Activated CD4-positive, alpha-beta T cell treated with anti-CD3 and anti-CD28 coated beads for 24 hours (primary cell): ENCODE measurements at regions not wholly inside any gene's neighbourhood (a gene's known extent, or its start where the extent isn't known, plus 50 kb on each side); places are given as distances from the start of the nearest gene placed in this dataset.

Source experiments
- DNase-seq, 2 donors: peaks; one replicate each; pipeline ENCODE4 v3.0.0-alpha.2; 2020; ENCODE audit warnings: low read depth in 2 of 2

GRCh38 chr13:106241974-106242953 is 293.2 kb downstream of the EFNB2 start:
- DNase-seq = no peak

- DNase-seq = no peak
These were observed 296.8 kb downstream of the EFNB2 start for GRCh38 chr13:106238690-106239089.

- DNase-seq = no peak
These were observed 300.8 kb downstream of the EFNB2 start for GRCh38 chr13:106234636-106235035.

GRCh38 chr13:106233134-106233735 is 302.2 kb downstream of the EFNB2 start:
- no peak for DNase-seq

GRCh38 chr13:106232681-106233080 is 302.8 kb downstream of the EFNB2 start:
- DNase-seq = no peak

- DNase-seq = no peak
These were observed 305.0 kb downstream of the EFNB2 start for GRCh38 chr13:106230450-106230849.

- no peak for DNase-seq
These were observed 310.3 kb downstream of the EFNB2 start for GRCh38 chr13:106225126-106225525.

- DNase-seq = no peak
These were observed 315.3 kb downstream of the EFNB2 start for GRCh38 chr13:106220211-106220610.

- no peak for DNase-seq
These were observed 322.3 kb downstream of the EFNB2 start for GRCh38 chr13:106213028-106213757.

GRCh38 chr13:106212386-106213010 is 323.0 kb downstream of the EFNB2 start:
- DNase-seq = no peak

- DNase-seq = no peak
These were observed 325.1 kb downstream of the EFNB2 start for GRCh38 chr13:106210324-106210723.

GRCh38 chr13:106205871-106206270 is 329.6 kb downstream of the EFNB2 start:
- no peak for DNase-seq

- DNase-seq = no peak
These were observed 338.0 kb downstream of the EFNB2 start for GRCh38 chr13:106197496-106197895.

- DNase-seq = no peak
These were observed 347.9 kb downstream of the EFNB2 start for GRCh38 chr13:106187501-106188095.

- DNase-seq = no peak
These were observed 348.4 kb downstream of the EFNB2 start for GRCh38 chr13:106187101-106187500.

GRCh38 chr13:106186366-106187030 is 349.0 kb downstream of the EFNB2 start:
- no peak for DNase-seq

- DNase-seq = no peak
These were observed 350.7 kb downstream of the EFNB2 start for GRCh38 chr13:106184790-106185189.

GRCh38 chr13:106183410-106184065 is 351.9 kb downstream of the EFNB2 start:
- DNase-seq = no peak

- no peak for DNase-seq
These were observed 353.1 kb downstream of the EFNB2 start for GRCh38 chr13:106182404-106182803.

- no peak for DNase-seq
These were observed 356.6 kb downstream of the EFNB2 start for GRCh38 chr13:106178816-106179215.
